K562 (cell line): ENCODE measurements at regions not wholly inside any gene's neighbourhood (a gene's known extent, or its start where the extent isn't known, plus 50 kb on each side); places are given as distances from the start of the nearest gene placed in this dataset.

Experiments used
- ATAC-seq: fragments of 200-7000 bp; cut with Tn5 transposase; 3 replicates; pipeline ENCODE4 v1.9.1; 2020; ENCODE audit warnings: moderate library complexity
- BruUV-seq: library from RNA; stranded (reverse); fragments of 400-500 nt; replicated peaks from 2 replicates; lab custom pipeline; 2021; lab: Mats Ljungman, UMichigan
- CTCF ChIA-PET: fragments of 300-600 bp; formaldehyde crosslinking; extraction: SDS; loops from one replicate; lab custom pipeline; 2021; ENCODE audit warnings: low intra/inter-chr PET ratio; lab: Yijun Ruan, JAX
- POLR2A ChIA-PET: fragments of 300-600, 350-650 bp; sonication (Branson Sonifier 250); formaldehyde crosslinking; extraction: SDS; loops from one replicate; lab custom pipeline; 2021; ENCODE audit warnings: antibody characterized with exemption, inconsistent platforms; lab: Yijun Ruan, JAX
- DNase-seq, 4 experiments: peaks; one replicate each; pipeline versions ENCODE4 v3.0.0 to v3.0.0-alpha.2; 2011 to 2018; ENCODE audit warnings: low spot score in 3 of 4, mixed read lengths in 3 of 4; ENCODE audit errors: extremely low read depth in 1 of 4
- FAIRE-seq: peaks from 2 replicates; lab custom pipeline; 2011; peaks lifted over from hg19 to GRCh38; lab: Jason Lieb, UNC
- H2AFZ ChIP-seq: 2 replicates; pipeline ENCODE4 v1.6.0; 2011; ENCODE audit warnings: low read depth, low read length, control low read depth, inconsistent platforms
- H3K27ac ChIP-seq: fragments of 200-600 bp; 3 replicates; pipeline ENCODE4 v1.8.0; 2011; ENCODE audit warnings: low read depth, mild to moderate bottlenecking, control low read depth, inconsistent platforms, low read length, moderate library complexity, mixed read lengths; ENCODE audit errors: extremely low read depth
- H3K27me3 ChIP-seq, 2 experiments: fragments of 300-600 bp in 1 of 2; 2 replicates in 1 of 2; 3 replicates in 1 of 2; pipeline versions ENCODE4 v1.6.0 to v1.8.0; 2011; ENCODE audit warnings: inconsistent platforms in 2 of 2, low read length in 2 of 2, mild to moderate bottlenecking in 1 of 2, mixed read lengths in 1 of 2, moderate library complexity in 1 of 2; ENCODE audit not compliant: control insufficient read depth in 2 of 2, insufficient read depth in 2 of 2
- H3K36me3 ChIP-seq: fragments of 300-600 bp; 3 replicates; pipeline ENCODE4 v1.8.0; 2011; ENCODE audit warnings: mild to moderate bottlenecking, low read length, inconsistent platforms; ENCODE audit not compliant: control insufficient read depth, insufficient read depth
- H3K4me1 ChIP-seq, 2 experiments: fragments of 200-600 bp in 1 of 2; replicated peaks in 1 of 2; 2 replicates in 1 of 2; 3 replicates in 1 of 2; pipeline versions ENCODE4 v1.5.1 to v1.8.0; 2011; ENCODE audit warnings: inconsistent platforms in 2 of 2, low read length in 2 of 2, mild to moderate bottlenecking in 1 of 2, mixed read lengths in 1 of 2, moderate library complexity in 1 of 2; ENCODE audit not compliant: control insufficient read depth in 2 of 2, insufficient read depth in 2 of 2
- H3K4me2 ChIP-seq: 2 replicates; pipeline ENCODE4 v1.6.1; 2011; ENCODE audit warnings: low read length, control low read depth, inconsistent platforms, mixed read lengths; ENCODE audit not compliant: insufficient read depth
- H3K4me3 ChIP-seq: fragments of 200-600 bp; sonication (generic), shearing (Covaris generic); 2 replicates; pipeline ENCODE4 v1.5.1; 2016; ENCODE audit warnings: control low read depth, inconsistent platforms
- H3K79me2 ChIP-seq: fragments of 200-600 bp; 3 replicates; pipeline ENCODE4 v1.8.0; 2011; ENCODE audit warnings: low read length, inconsistent platforms; ENCODE audit not compliant: control insufficient read depth, insufficient read depth
- H3K9ac ChIP-seq, 2 experiments: 2 replicates each; pipeline versions ENCODE4 v1.6.0 to v1.6.1; 2011; ENCODE audit warnings: low read depth in 2 of 2, low read length in 2 of 2, control low read depth in 1 of 2, inconsistent platforms in 1 of 2, mild to moderate bottlenecking in 1 of 2, mixed read lengths in 1 of 2; ENCODE audit not compliant: insufficient read depth in 1 of 2
- H3K9me1 ChIP-seq: one replicate; pipeline ENCODE4 v1.6.0; 2011; ENCODE audit warnings: inconsistent platforms, mild to moderate bottlenecking, low read length, moderate library complexity; ENCODE audit not compliant: control insufficient read depth, insufficient read depth
- H3K9me3 ChIP-seq: replicated peaks from 2 replicates; pipeline ENCODE4 v1.5.1; 2011; ENCODE audit warnings: low read depth, low read length, inconsistent platforms; ENCODE audit not compliant: control insufficient read depth, insufficient read depth
- H4K20me1 ChIP-seq: replicated peaks from 2 replicates; pipeline ENCODE4 v1.6.1; 2011; ENCODE audit warnings: low read length, inconsistent platforms, mixed read lengths; ENCODE audit not compliant: control insufficient read depth, insufficient read depth
- HES1 ChIP-seq: fragments of 450-650 bp; IDR thresholded peaks from 2 replicates; pipeline ENCODE4 v1.6.1; 2016; ENCODE audit warnings: low read depth, mild to moderate bottlenecking, moderate library complexity
- RFX1 ChIP-seq: fragments of 450-650 bp; IDR thresholded peaks from 2 replicates; pipeline ENCODE4 v1.6.1; 2016; ENCODE audit warnings: mild to moderate bottlenecking, moderate library complexity
- YY1 ChIP-seq, 3 experiments: IDR thresholded peaks; 2 replicates each; pipeline ENCODE4 v1.6.1; 2011; ENCODE audit warnings: low read length in 2 of 3, mild to moderate bottlenecking in 2 of 3, moderate library complexity in 2 of 3, borderline replicate concordance in 1 of 3, control low read depth in 1 of 3, low read depth in 1 of 3; ENCODE audit not compliant: insufficient read depth in 3 of 3, insufficient replicate concordance in 2 of 3, control insufficient read depth in 1 of 3, insufficient read length in 1 of 3; ENCODE audit errors: extremely low read depth in 1 of 3
- WGBS: fragments of 100-300 bp; shearing (Covaris generic); methylation state at CpG from one replicate; pipeline ENCODE4 v1.1.6; 2016; ENCODE audit warnings: low coverage, mixed read lengths; ENCODE audit not compliant: insufficient coverage; ENCODE audit errors: missing lambda C conversion rate; 5-methylcytosine and 5-hydroxymethylcytosine counted together
- in situ Hi-C: fragments of 300-500 bp; cut with MboI; formaldehyde crosslinking; loops from 4 replicates; pipeline ENCODE4 v1.15.0; 2018; ENCODE audit warnings: inconsistent platforms, mixed read lengths
- intact Hi-C: fragments of 100-400 bp; cut with micrococcal nuclease; formaldehyde crosslinking; loops from 2 replicates; pipeline ENCODE4 v1.14.2; 2022

GRCh38 chr12:89863493-89863938 is 154.9 kb upstream of the ATP2B1 start:
- 11% methylated on average over 7 of the region's 7 CpGs for WGBS
- H3K9ac ChIP-seq, result no peak overlapping the region
- ATAC-seq, result no peak
- H3K27me3 ChIP-seq, result no peaks in the 10 kb centered on the region
- H4K20me1 ChIP-seq, result no peaks in the 10 kb centered on the region
- H3K27ac ChIP-seq, result no peak overlapping the region
- TF ChIP-seq HES1, result no peak
- peak in 1 of 3 experiments; percentile 37 for TF ChIP-seq YY1 (IDR thresholded peaks at IDR 0.05; ENCODE audit: borderline replicate concordance in 1 of 3, control insufficient read depth in 1 of 3, extremely low read depth in 1 of 3, insufficient read depth in 3 of 3, insufficient read length in 1 of 3, insufficient replicate concordance in 2 of 3, low read depth in 1 of 3, low read length in 2 of 3)
- TF ChIP-seq RFX1, result peak; percentile 31
- no peaks in the 10 kb centered on the region for H3K9me3 ChIP-seq
- FAIRE-seq, result no peak
- BruUV-seq, result no TSS peak
- intact Hi-C loops (no loop called here), in situ Hi-C loops (no loop called here)
- H3K9me1 ChIP-seq, result no peaks in the 10 kb centered on the region
- no peaks in the 10 kb centered on the region for H3K79me2 ChIP-seq
- peak overlapping the region; percentile 81 for H2AFZ ChIP-seq
- CTCF ChIA-PET, result no interaction called here
- no peak overlapping the region for H3K4me3 ChIP-seq
- H3K36me3 ChIP-seq, result no peaks in the 10 kb centered on the region
- H3K4me2 ChIP-seq, result 0 out of 2 replicates have a peak overlapping the region, but pooled peaks have one; percentile 19
- no peak for DNase-seq
- POLR2A ChIA-PET, result interaction anchor here (0.5 kb wide), 1 partner anchor 252 kb away, joined by 8 read pairs; no protein-coding TSS in a partner anchor
- no peaks in the 10 kb centered on the region; a peak in 1 of 5 replicates for H3K4me1 ChIP-seq
